Testis (tissue), 2 donors: ENCODE measurements at regions not wholly inside any gene's neighbourhood (a gene's known extent, or its start where the extent isn't known, plus 50 kb on each side); places are given as distances from the start of the nearest gene placed in this dataset.

Experiments
- DNase-seq: peaks from one replicate; pipeline ENCODE4 v3.0.0-alpha.2; 2019
- H3K27ac ChIP-seq, 2 donors: fragments of 200-600 bp; sonication (generic); one replicate each; pipeline ENCODE4 v1.5.1; 2019
- H3K27me3 ChIP-seq: fragments of 200-600 bp; sonication (generic); one replicate; pipeline ENCODE4 v1.5.1; 2019
- H3K36me3 ChIP-seq: fragments of 200-600 bp; sonication (generic); one replicate; pipeline ENCODE4 v1.5.1; 2017; ENCODE audit warnings: low read depth; ENCODE audit errors: missing control alignments
- H3K4me1 ChIP-seq: fragments of 200-600 bp; sonication (generic); one replicate; pipeline ENCODE4 v1.5.1; 2019
- H3K4me3 ChIP-seq, 2 donors: fragments of 200-600 bp; sonication (generic); one replicate each; pipeline ENCODE4 v1.5.1; 2017 to 2019
- H3K9me3 ChIP-seq: fragments of 200-600 bp; sonication (generic); one replicate; pipeline ENCODE4 v1.5.1; 2017
- POLR2A ChIP-seq: fragments of 450-650 bp; IDR thresholded peaks from one replicate; pipeline ENCODE4 v1.6.1; 2017; ENCODE audit warnings: antibody characterized with exemption, mild to moderate bottlenecking, moderate library complexity
- WGBS, 2 donors: methylation state at CpG; one replicate each; pipeline ENCODE4 v1.1.5; 2018; 5-methylcytosine and 5-hydroxymethylcytosine counted together
- intact Hi-C: fragments of 100-400 bp; cut with DNase I; formaldehyde crosslinking; loops from one replicate; pipeline ENCODE4 v1.15.1; 2023; ENCODE audit warnings: low total_unique reads
- TF ChIP-seq, protein P1 (sequence below), 3 experiments: fragments of 450-650 bp in 2 of 3; fragments of 200-600 bp in 1 of 3; sonication (generic) in 1 of 3; IDR thresholded peaks; one replicate each; pipeline ENCODE4 v1.5.1; 2016 to 2019; ENCODE audit warnings: antibody characterized with exemption in 3 of 3, mild to moderate bottlenecking in 2 of 3, moderate library complexity in 1 of 3

DNA sequence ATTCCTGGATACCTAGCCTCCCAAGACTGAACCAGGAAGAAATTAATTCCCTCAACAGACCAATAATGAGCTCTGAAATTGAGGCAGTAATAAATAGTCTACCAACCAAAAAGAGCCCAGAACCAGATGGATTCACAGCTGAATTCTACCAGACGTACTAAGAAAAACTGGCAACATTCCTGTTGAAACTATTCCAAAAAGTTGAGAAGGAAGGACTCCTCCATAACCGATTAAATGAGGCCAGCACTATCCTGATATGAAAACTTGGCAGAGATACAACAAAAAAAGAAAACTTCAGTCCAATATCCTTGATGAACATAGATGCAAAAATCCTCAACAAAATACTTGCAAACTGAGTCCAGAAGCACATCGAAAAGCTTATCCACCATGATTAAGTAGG lies 392.5 kb upstream of the GRAMD2B start:
- Histone ChIP-seq H3K27ac (no peak overlapping the region), H3K4me3 (no peak overlapping the region), H3K36me3 (no peaks in the 10 kb centered on the region), H3K27me3 (no peaks in the 10 kb centered on the region), H3K9me3 (no peaks in the 10 kb centered on the region), H3K4me1 (no peaks in the 10 kb centered on the region)
- WGBS, 2 donors = 47 to 62% methylated on average over 3 of the region's 3 CpGs
- DNase-seq = no peak
- TF ChIP-seq, protein P1, sequence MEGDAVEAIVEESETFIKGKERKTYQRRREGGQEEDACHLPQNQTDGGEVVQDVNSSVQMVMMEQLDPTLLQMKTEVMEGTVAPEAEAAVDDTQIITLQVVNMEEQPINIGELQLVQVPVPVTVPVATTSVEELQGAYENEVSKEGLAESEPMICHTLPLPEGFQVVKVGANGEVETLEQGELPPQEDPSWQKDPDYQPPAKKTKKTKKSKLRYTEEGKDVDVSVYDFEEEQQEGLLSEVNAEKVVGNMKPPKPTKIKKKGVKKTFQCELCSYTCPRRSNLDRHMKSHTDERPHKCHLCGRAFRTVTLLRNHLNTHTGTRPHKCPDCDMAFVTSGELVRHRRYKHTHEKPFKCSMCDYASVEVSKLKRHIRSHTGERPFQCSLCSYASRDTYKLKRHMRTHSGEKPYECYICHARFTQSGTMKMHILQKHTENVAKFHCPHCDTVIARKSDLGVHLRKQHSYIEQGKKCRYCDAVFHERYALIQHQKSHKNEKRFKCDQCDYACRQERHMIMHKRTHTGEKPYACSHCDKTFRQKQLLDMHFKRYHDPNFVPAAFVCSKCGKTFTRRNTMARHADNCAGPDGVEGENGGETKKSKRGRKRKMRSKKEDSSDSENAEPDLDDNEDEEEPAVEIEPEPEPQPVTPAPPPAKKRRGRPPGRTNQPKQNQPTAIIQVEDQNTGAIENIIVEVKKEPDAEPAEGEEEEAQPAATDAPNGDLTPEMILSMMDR (IDR thresholded peaks at IDR 0.05) = no peak
- no peak for TF ChIP-seq POLR2A
- intact Hi-C loops = no loop called here

DNA sequence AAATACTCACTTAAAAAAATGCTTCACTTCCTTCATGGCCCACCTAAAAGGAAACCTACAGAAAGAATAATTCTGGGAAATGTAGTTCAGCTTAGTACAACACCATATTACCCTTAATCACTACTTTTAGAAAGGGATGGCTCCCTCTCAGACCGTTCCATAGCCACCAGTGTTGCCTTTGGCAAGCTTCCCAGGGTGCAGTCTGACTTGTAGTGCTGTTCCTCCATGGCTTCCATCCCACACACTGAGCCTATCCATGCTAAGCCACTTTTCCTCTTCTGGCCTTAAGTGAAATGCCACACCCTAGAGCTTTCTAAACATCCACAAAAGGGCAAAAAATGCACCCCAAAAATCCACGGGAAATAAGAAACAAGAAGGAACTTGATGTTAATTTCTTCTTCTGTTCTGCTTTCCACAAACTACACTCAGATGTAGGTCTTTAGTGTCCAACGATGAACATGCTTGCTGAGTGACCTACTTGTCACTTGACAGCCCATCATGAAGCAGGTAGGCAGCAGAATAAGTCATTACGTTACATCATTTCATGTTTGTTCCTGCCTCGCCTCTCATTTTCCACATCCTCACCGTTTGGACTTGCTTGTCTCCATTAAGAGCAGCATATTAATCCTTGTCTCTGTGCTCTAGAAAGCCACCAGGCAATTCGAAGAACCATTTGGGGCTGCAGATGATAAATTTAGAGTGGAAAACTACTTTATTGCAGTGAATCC lies 391.1 kb upstream of the GRAMD2B start:
- no peaks in the 10 kb centered on the region for H3K4me1 ChIP-seq
- no peak for TF ChIP-seq POLR2A
- TF ChIP-seq, protein P1 (IDR thresholded peaks at IDR 0.05) = no peak
- H3K27ac ChIP-seq = no peak overlapping the region
- no peaks in the 10 kb centered on the region for H3K27me3 ChIP-seq
- H3K9me3 ChIP-seq = no peaks in the 10 kb centered on the region
- intact Hi-C loops = no loop called here
- no peaks in the 10 kb centered on the region for H3K36me3 ChIP-seq
- WGBS, 2 donors = 73 to 85% methylated on average over 7 of the region's 7 CpGs
- DNase-seq = peak; percentile 29
- H3K4me3 ChIP-seq = no peak overlapping the region

DNA sequence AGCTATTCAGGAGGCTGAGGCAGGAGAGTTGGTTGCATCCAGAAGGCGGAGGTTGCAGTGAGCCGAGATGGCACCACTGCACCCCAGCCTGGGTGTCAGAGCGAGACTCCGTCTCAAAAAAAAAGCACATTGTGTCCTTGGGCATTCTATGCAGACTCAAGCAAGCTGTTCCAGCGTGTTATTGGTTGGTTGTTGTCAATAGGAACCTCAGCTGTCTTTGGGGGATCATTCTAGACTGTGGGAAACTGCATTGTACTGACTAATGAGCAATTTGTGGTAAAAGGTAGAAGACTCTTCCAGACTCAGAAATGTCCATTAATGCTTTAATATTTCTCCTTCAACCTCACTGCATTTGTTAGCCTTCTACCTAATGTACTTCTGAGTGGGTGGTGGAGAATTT lies 379.5 kb upstream of the GRAMD2B start:
- intact Hi-C loops = no loop called here
- H3K36me3 ChIP-seq = no peaks in the 10 kb centered on the region
- no peak for DNase-seq
- TF ChIP-seq POLR2A = no peak
- TF ChIP-seq, protein P1 (IDR thresholded peaks at IDR 0.05) = no peak
- H3K27me3 ChIP-seq = no peaks in the 10 kb centered on the region
- H3K9me3 ChIP-seq = no peaks in the 10 kb centered on the region
- H3K4me1 ChIP-seq = no peaks in the 10 kb centered on the region
- no peak overlapping the region for H3K4me3 ChIP-seq
- H3K27ac ChIP-seq = no peak overlapping the region
- 86 to 89% methylated on average over 5 of the region's 5 CpGs for WGBS, 2 donors

DNA sequence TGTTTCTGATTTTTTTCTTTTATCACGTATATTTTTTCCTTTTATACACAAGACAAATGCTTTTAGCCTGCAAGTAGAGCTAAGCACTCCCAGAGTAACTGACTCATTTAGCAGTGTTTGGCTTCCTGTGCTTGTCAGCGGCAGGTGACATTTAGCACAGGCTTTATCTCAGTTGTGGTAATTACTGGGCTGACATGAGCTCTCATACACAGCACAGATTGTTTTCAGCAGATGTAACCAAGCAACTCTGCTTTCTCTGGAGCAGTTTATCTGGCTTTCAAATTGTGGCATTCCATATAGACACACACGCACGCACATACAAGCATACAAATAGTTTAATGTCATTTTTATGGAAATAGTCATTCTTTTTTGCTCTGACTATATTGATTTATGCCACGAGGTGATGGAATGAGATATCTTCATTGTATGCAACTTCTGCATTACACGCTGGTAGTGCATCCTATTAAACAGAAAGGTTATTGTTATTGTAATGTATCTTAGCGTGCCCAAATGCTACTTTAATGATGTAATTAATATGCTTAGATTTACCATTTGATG lies 379.0 kb upstream of the GRAMD2B start:
- Histone ChIP-seq H3K9me3 (no peaks in the 10 kb centered on the region), H3K36me3 (no peaks in the 10 kb centered on the region), H3K4me1 (no peaks in the 10 kb centered on the region), H3K27ac (no peak overlapping the region), H3K27me3 (no peaks in the 10 kb centered on the region), H3K4me3 (no peak overlapping the region)
- TF ChIP-seq, protein P1 (IDR thresholded peaks at IDR 0.05) = no peak
- no peak for TF ChIP-seq POLR2A
- intact Hi-C loops = no loop called here
- no peak for DNase-seq
- WGBS, 2 donors = 51 to 55% methylated on average over 7 of the region's 7 CpGs
